GM23338 (cell line): ENCODE measurements at regions not wholly inside any gene's neighbourhood (a gene's known extent, or its start where the extent isn't known, plus 50 kb on each side); places are given as distances from the start of the nearest gene placed in this dataset.

Source experiments
- ATAC-seq: fragments of 200-7000 bp; cut with Tn5 transposase; 3 replicates; pipeline ENCODE4 v1.9.1; 2020
- DNase-seq: peaks from one replicate; pipeline ENCODE4 v3.0.0-alpha.2; 2015; ENCODE audit warnings: low spot score
- H2AFZ ChIP-seq: fragments of 200-600 bp; sonication (generic); 2 replicates; pipeline ENCODE4 v1.8.0; 2016; ENCODE audit warnings: antibody characterized with exemption, mild to moderate bottlenecking, moderate library complexity
- H3F3A ChIP-seq: fragments of 200-600 bp; sonication (generic); replicated peaks from 2 replicates; pipeline ENCODE4 v1.8.0; 2017; ENCODE audit warnings: antibody characterized with exemption, mixed run types, low read depth
- H3K27ac ChIP-seq: fragments of 200-600 bp; sonication (generic); 2 replicates; pipeline ENCODE4 v1.6.1; 2016; ENCODE audit warnings: low read depth
- H3K27me3 ChIP-seq: fragments of 200-600 bp; sonication (generic); 2 replicates; pipeline ENCODE4 v1.8.0; 2016; ENCODE audit warnings: mild to moderate bottlenecking, mixed run types, moderate library complexity; ENCODE audit not compliant: insufficient read depth
- H3K36me3 ChIP-seq: fragments of 200-600 bp; sonication (generic); 2 replicates; pipeline ENCODE4 v1.8.0; 2016; ENCODE audit warnings: mild to moderate bottlenecking; ENCODE audit not compliant: insufficient read depth
- H3K4me1 ChIP-seq: fragments of 200-600 bp; sonication (generic); 2 replicates; pipeline ENCODE4 v1.8.0; 2016; ENCODE audit warnings: mild to moderate bottlenecking, moderate library complexity; ENCODE audit not compliant: insufficient read depth
- H3K4me2 ChIP-seq: fragments of 200-600 bp; sonication (generic); 2 replicates; pipeline ENCODE4 v1.7.1; 2017; ENCODE audit warnings: mixed run types
- H3K4me3 ChIP-seq: fragments of 200-600 bp; sonication (generic); 2 replicates; pipeline ENCODE4 v1.6.1; 2016; ENCODE audit warnings: mixed run types
- H3K79me2 ChIP-seq: fragments of 200-600 bp; sonication (generic); replicated peaks from 2 replicates; pipeline ENCODE4 v1.8.0; 2017; ENCODE audit warnings: mild to moderate bottlenecking; ENCODE audit not compliant: insufficient read depth
- H3K9me2 ChIP-seq: fragments of 200-600 bp; sonication (generic); 2 replicates; pipeline ENCODE4 v1.8.0; 2017; ENCODE audit not compliant: insufficient read depth
- H4K20me1 ChIP-seq: fragments of 200-600 bp; sonication (generic); replicated peaks from 2 replicates; pipeline ENCODE4 v1.8.0; 2017; ENCODE audit warnings: mild to moderate bottlenecking; ENCODE audit not compliant: insufficient read depth
- H3K27ac Mint-ChIP-seq: 2 replicates; pipeline ENCODE4 v1.8.0; 2020; ENCODE audit warnings: inconsistent platforms, mild to moderate bottlenecking, moderate library complexity, mixed read lengths
- H3K27me3 Mint-ChIP-seq: 3 replicates; pipeline ENCODE4 v1.8.0; 2022; ENCODE audit warnings: low read depth, mild to moderate bottlenecking, moderate library complexity, mixed read lengths, inconsistent platforms; ENCODE audit not compliant: insufficient read depth, poor library complexity
- H3K36me3 Mint-ChIP-seq: 3 replicates; pipeline ENCODE4 v1.8.0; 2021; ENCODE audit warnings: low read depth, mild to moderate bottlenecking, inconsistent platforms, moderate library complexity, mixed read lengths
- H3K4me1 Mint-ChIP-seq: 3 replicates; pipeline ENCODE4 v1.8.0; 2020; ENCODE audit warnings: mild to moderate bottlenecking, inconsistent platforms, mixed read lengths
- H3K4me3 Mint-ChIP-seq: 3 replicates; pipeline ENCODE4 v1.8.0; 2021; ENCODE audit warnings: moderate library complexity, mild to moderate bottlenecking, inconsistent platforms, mixed read lengths
- H3K9me3 Mint-ChIP-seq: 3 replicates; pipeline ENCODE4 v1.8.0; 2020; ENCODE audit warnings: moderate library complexity, mild to moderate bottlenecking, inconsistent platforms, mixed read lengths
- CREB1 ChIP-seq: fragments of 250-450 bp; sonication (Bioruptor Pico); IDR thresholded peaks from 2 replicates; pipeline ENCODE4 v1.5.0; 2020; ENCODE audit warnings: low read depth, mild to moderate bottlenecking, moderate library complexity
- EZH2phosphoT487 ChIP-seq: fragments of 200-600 bp; sonication (generic); IDR thresholded peaks from one replicate; pipeline ENCODE4 v1.8.1; 2018; ENCODE audit warnings: antibody characterized with exemption; ENCODE audit not compliant: unreplicated experiment
- JUNB ChIP-seq: IDR thresholded peaks from one replicate; pipeline ENCODE4 v1.6.1; 2016; ENCODE audit warnings: antibody characterized with exemption; ENCODE audit not compliant: unreplicated experiment
- NANOG ChIP-seq: IDR thresholded peaks from 2 replicates; pipeline ENCODE4 v1.6.1; 2016; ENCODE audit warnings: antibody characterized with exemption, borderline replicate concordance
- POLR2AphosphoS5 ChIP-seq: IDR thresholded peaks from 2 replicates; pipeline ENCODE4 v1.6.1; 2016; ENCODE audit warnings: antibody characterized with exemption, low read depth
- STAT1 ChIP-seq: IDR thresholded peaks from one replicate; pipeline ENCODE4 v1.6.1; 2016; ENCODE audit warnings: antibody characterized with exemption; ENCODE audit not compliant: unreplicated experiment
- ZNF114 ChIP-seq: fragments of 250-450 bp; sonication (Bioruptor Pico); IDR thresholded peaks from 2 replicates; pipeline ENCODE4 v1.5.0; 2020; ENCODE audit warnings: mild to moderate bottlenecking, moderate library complexity
- ZNF331 ChIP-seq: fragments of 250-450 bp; sonication (Bioruptor Pico); IDR thresholded peaks from 2 replicates; pipeline ENCODE4 v1.5.0; 2020; ENCODE audit warnings: low read depth, mild to moderate bottlenecking, moderate library complexity
- TF ChIP-seq, protein P1 (sequence below): fragments of 250-450 bp; sonication (Bioruptor Pico); IDR thresholded peaks from 2 replicates; pipeline ENCODE4 v1.5.0; 2020; ENCODE audit warnings: mild to moderate bottlenecking, moderate library complexity
- TF ChIP-seq, protein P2 (sequence below): IDR thresholded peaks from one replicate; pipeline ENCODE4 v1.6.1; 2018; ENCODE audit warnings: antibody characterized with exemption; ENCODE audit not compliant: unreplicated experiment
- TF ChIP-seq, protein P3 (sequence below), 2 experiments: fragments of 200-600 bp in 1 of 2; sonication (generic) in 1 of 2; conservative IDR thresholded peaks; 2 replicates each; pipeline versions ENCODE4 v1.5.1 to v1.6.1; 2016 to 2017; ENCODE audit warnings: antibody characterized with exemption in 2 of 2, low read depth in 2 of 2, mild to moderate bottlenecking in 2 of 2, moderate library complexity in 1 of 2

DNA sequence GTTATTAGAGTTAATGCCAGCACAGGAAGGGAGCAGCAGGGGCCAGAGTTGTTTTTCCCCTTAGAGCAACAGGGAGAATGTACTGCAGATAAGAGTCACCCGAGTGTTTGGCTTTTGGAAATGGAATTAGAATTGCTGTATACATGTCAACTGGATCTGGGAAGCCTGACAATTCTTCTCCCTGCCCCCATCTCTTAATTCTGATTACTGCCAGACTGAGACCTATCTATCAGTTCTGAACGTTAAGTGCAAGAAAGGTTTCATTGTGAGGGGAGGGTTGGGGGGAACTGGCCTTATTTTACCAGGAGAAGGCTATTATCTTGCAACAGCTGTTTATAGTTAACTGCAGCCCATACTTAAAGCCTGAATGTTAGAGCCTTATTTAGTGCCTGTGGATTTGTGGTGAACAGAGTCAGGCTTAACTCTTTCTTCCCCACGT is 424.5 kb upstream of the CDH11 start:
- H3K36me3 ChIP-seq: 0 out of 2 replicates have a peak, but pooled peaks cover 6% of the 10 kb centered on the region
- Mint-ChIP-seq H3K27me3 (peaks cover 6% of the 10 kb centered on the region), H3K9me3 (peaks cover 26% of the 10 kb centered on the region), H3K4me3 (no peak overlapping the region), H3K27ac (no peak overlapping the region), H3K36me3 (peaks cover 15% of the 10 kb centered on the region; the same call in 2 of the 3 replicates), H3K4me1 (peaks cover 21% of the 10 kb centered on the region)
- TF ChIP-seq, protein P1, sequence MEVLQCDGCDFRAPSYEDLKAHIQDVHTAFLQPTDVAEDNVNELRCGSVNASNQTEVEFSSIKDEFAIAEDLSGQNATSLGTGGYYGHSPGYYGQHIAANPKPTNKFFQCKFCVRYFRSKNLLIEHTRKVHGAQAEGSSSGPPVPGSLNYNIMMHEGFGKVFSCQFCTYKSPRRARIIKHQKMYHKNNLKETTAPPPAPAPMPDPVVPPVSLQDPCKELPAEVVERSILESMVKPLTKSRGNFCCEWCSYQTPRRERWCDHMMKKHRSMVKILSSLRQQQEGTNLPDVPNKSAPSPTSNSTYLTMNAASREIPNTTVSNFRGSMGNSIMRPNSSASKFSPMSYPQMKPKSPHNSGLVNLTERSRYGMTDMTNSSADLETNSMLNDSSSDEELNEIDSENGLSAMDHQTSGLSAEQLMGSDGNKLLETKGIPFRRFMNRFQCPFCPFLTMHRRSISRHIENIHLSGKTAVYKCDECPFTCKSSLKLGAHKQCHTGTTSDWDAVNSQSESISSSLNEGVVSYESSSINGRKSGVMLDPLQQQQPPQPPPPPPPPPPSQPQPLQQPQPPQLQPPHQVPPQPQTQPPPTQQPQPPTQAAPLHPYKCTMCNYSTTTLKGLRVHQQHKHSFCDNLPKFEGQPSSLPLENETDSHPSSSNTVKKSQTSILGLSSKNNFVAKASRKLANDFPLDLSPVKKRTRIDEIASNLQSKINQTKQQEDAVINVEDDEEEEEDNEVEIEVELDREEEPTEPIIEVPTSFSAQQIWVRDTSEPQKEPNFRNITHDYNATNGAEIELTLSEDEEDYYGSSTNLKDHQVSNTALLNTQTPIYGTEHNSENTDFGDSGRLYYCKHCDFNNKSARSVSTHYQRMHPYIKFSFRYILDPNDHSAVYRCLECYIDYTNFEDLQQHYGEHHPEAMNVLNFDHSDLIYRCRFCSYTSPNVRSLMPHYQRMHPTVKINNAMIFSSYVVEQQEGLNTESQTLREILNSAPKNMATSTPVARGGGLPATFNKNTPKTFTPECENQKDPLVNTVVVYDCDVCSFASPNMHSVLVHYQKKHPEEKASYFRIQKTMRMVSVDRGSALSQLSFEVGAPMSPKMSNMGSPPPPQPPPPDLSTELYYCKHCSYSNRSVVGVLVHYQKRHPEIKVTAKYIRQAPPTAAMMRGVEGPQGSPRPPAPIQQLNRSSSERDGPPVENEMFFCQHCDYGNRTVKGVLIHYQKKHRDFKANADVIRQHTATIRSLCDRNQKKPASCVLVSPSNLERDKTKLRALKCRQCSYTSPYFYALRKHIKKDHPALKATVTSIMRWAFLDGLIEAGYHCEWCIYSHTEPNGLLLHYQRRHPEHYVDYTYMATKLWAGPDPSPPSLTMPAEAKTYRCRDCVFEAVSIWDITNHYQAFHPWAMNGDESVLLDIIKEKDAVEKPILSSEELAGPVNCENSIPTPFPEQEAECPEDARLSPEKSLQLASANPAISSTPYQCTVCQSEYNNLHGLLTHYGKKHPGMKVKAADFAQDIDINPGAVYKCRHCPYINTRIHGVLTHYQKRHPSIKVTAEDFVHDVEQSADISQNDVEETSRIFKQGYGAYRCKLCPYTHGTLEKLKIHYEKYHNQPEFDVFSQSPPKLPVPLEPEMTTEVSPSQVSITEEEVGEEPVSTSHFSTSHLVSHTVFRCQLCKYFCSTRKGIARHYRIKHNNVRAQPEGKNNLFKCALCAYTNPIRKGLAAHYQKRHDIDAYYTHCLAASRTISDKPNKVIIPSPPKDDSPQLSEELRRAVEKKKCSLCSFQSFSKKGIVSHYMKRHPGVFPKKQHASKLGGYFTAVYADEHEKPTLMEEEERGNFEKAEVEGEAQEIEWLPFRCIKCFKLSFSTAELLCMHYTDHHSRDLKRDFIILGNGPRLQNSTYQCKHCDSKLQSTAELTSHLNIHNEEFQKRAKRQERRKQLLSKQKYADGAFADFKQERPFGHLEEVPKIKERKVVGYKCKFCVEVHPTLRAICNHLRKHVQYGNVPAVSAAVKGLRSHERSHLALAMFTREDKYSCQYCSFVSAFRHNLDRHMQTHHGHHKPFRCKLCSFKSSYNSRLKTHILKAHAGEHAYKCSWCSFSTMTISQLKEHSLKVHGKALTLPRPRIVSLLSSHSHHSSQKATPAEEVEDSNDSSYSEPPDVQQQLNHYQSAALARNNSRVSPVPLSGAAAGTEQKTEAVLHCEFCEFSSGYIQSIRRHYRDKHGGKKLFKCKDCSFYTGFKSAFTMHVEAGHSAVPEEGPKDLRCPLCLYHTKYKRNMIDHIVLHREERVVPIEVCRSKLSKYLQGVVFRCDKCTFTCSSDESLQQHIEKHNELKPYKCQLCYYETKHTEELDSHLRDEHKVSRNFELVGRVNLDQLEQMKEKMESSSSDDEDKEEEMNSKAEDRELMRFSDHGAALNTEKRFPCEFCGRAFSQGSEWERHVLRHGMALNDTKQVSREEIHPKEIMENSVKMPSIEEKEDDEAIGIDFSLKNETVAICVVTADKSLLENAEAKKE: no peak
- TF ChIP-seq, protein P2, sequence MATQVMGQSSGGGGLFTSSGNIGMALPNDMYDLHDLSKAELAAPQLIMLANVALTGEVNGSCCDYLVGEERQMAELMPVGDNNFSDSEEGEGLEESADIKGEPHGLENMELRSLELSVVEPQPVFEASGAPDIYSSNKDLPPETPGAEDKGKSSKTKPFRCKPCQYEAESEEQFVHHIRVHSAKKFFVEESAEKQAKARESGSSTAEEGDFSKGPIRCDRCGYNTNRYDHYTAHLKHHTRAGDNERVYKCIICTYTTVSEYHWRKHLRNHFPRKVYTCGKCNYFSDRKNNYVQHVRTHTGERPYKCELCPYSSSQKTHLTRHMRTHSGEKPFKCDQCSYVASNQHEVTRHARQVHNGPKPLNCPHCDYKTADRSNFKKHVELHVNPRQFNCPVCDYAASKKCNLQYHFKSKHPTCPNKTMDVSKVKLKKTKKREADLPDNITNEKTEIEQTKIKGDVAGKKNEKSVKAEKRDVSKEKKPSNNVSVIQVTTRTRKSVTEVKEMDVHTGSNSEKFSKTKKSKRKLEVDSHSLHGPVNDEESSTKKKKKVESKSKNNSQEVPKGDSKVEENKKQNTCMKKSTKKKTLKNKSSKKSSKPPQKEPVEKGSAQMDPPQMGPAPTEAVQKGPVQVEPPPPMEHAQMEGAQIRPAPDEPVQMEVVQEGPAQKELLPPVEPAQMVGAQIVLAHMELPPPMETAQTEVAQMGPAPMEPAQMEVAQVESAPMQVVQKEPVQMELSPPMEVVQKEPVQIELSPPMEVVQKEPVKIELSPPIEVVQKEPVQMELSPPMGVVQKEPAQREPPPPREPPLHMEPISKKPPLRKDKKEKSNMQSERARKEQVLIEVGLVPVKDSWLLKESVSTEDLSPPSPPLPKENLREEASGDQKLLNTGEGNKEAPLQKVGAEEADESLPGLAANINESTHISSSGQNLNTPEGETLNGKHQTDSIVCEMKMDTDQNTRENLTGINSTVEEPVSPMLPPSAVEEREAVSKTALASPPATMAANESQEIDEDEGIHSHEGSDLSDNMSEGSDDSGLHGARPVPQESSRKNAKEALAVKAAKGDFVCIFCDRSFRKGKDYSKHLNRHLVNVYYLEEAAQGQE: no peak
- no peak for TF ChIP-seq ZNF114 (CRISPR knock-in tag)
- TF ChIP-seq, protein P3, sequence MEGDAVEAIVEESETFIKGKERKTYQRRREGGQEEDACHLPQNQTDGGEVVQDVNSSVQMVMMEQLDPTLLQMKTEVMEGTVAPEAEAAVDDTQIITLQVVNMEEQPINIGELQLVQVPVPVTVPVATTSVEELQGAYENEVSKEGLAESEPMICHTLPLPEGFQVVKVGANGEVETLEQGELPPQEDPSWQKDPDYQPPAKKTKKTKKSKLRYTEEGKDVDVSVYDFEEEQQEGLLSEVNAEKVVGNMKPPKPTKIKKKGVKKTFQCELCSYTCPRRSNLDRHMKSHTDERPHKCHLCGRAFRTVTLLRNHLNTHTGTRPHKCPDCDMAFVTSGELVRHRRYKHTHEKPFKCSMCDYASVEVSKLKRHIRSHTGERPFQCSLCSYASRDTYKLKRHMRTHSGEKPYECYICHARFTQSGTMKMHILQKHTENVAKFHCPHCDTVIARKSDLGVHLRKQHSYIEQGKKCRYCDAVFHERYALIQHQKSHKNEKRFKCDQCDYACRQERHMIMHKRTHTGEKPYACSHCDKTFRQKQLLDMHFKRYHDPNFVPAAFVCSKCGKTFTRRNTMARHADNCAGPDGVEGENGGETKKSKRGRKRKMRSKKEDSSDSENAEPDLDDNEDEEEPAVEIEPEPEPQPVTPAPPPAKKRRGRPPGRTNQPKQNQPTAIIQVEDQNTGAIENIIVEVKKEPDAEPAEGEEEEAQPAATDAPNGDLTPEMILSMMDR (conservative IDR thresholded peaks at IDR 0.05; ENCODE audit: low read depth in 2 of 2): no peak
- no peak for TF ChIP-seq JUNB
- no peak for TF ChIP-seq POLR2AphosphoS5
- no peak for TF ChIP-seq CREB1
- TF ChIP-seq STAT1: no peak
- no peak for TF ChIP-seq EZH2phosphoT487
- no peak for TF ChIP-seq NANOG
- TF ChIP-seq ZNF331 (CRISPR knock-in tag): no peak
- peaks cover 17% of the 10 kb centered on the region for H3K4me1 ChIP-seq
- no peak overlapping the region for H3K4me2 ChIP-seq
- DNase-seq (no peak), ATAC-seq (no peak)
- no peak overlapping the region for H3K27ac ChIP-seq
- H3K4me3 ChIP-seq: no peak overlapping the region
- no peaks in the 10 kb centered on the region for H3F3A ChIP-seq
- H3K9me2 ChIP-seq: no peaks in the 10 kb centered on the region
- H4K20me1 ChIP-seq: no peaks in the 10 kb centered on the region
- peak overlapping the region; percentile 52; the same call in 1 of the 2 replicates for H2AFZ ChIP-seq
- H3K79me2 ChIP-seq: no peaks in the 10 kb centered on the region
- H3K27me3 ChIP-seq: no peaks in the 10 kb centered on the region
